Fibroblast of mammary gland (primary cell): ENCODE measurements at regions not wholly inside any gene's neighbourhood (a gene's known extent, or its start where the extent isn't known, plus 50 kb on each side); places are given as distances from the start of the nearest gene placed in this dataset.
"Not testable (repeated sequence)": the region's sequence is repeated elsewhere in the genome, so short reads cannot be mapped to it uniquely, and the experiment has no call there.

Source experiments
- DNase-seq: peaks from one replicate; pipeline ENCODE4 v3.0.0-alpha.2; 2010; ENCODE audit warnings: low read depth
- H3K4me3 ChIP-seq: 2 replicates; pipeline ENCODE4 v1.5.1; 2011; ENCODE audit warnings: low read depth, mild to moderate bottlenecking, low read length, moderate library complexity; ENCODE audit not compliant: control insufficient read depth
- TF ChIP-seq, protein P1 (sequence below): conservative IDR thresholded peaks from 2 replicates; pipeline ENCODE4 v1.5.1; 2011; ENCODE audit warnings: low read depth, low read length, inconsistent platforms; ENCODE audit not compliant: control insufficient read depth, insufficient read depth

DNA sequence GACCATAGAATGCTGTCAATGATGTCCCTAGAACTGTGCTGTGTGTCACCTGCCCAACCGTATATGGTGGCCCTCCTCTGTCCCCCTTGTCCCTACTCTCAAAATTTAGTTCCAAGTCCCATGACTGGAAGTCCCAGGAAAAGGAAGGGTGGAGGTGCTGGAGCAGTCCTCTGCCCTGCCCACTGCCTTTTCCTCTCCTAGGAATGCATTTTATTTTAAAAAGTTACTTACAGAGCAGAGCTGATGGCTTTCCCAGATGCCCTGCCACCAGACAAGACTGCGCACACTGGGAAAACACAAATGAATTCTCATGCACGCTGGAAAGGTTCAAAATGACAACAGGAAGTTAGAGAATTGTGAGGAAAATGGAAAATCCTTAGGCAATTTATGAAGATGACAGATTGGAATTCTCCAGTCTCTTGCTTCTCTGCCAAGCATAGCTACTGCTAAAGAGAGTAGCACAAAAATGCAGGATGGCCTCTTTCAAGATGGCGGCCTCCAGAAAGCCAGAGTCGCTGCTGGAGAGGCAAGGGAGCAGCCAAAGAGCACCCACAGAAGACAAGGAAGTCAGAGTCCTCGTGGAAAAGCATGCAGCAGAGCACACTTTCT, 117.1 kb upstream of the TSC22D1 start:
- DNase-seq: no peak
- no peak overlapping the region for H3K4me3 ChIP-seq
- TF ChIP-seq, protein P1, sequence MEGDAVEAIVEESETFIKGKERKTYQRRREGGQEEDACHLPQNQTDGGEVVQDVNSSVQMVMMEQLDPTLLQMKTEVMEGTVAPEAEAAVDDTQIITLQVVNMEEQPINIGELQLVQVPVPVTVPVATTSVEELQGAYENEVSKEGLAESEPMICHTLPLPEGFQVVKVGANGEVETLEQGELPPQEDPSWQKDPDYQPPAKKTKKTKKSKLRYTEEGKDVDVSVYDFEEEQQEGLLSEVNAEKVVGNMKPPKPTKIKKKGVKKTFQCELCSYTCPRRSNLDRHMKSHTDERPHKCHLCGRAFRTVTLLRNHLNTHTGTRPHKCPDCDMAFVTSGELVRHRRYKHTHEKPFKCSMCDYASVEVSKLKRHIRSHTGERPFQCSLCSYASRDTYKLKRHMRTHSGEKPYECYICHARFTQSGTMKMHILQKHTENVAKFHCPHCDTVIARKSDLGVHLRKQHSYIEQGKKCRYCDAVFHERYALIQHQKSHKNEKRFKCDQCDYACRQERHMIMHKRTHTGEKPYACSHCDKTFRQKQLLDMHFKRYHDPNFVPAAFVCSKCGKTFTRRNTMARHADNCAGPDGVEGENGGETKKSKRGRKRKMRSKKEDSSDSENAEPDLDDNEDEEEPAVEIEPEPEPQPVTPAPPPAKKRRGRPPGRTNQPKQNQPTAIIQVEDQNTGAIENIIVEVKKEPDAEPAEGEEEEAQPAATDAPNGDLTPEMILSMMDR: no peak

DNA sequence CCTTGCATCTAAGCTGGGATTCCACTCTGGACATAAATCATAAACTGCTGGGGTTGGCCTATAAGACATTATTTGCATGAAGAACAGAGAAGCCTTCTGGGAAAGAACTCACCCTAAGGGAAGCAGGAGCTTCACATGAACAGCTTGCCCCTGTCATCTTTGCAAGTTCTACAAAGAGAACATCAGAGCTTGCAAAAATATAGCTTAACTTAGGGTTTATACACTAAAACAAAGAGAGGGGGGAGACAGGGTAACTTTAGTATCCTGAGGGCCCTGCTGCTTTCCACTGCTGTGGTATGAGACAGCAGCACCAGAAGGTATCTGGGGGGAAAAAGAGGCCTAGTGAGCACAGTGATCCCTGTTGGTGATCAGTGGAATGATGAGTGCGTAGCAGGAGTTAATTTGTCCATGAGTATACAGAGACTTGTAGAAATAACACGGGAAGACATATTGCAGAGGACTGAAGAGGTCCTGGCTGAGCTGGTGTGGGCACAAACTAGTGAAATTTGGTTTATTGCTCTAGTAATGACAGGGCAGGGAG, 116.1 kb upstream of the TSC22D1 start:
- TF ChIP-seq, protein P1: no peak
- no peak overlapping the region for H3K4me3 ChIP-seq
- DNase-seq: peak; percentile 29

DNA sequence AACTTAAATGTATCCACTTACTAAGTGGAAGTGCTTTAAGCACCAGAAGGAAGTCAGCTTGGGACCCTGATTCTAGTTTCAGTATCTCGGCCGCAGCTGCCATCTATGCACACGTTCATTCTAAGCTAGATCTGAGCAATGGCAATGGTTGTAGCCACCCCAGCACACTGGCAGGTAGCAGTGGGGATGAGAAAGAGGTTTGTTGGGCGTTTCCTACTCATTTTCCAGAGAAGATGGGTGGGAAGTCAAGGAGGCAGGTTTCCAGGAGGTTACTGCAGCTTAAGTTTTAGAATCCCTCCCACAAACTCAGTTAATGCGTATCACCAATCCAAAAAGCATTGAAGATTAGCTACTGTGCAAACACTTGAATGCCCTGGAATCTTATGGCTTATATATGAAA, 114.2 kb upstream of the TSC22D1 start:
- TF ChIP-seq, protein P1: no peak
- DNase-seq: no peak
- H3K4me3 ChIP-seq: no peak overlapping the region

DNA sequence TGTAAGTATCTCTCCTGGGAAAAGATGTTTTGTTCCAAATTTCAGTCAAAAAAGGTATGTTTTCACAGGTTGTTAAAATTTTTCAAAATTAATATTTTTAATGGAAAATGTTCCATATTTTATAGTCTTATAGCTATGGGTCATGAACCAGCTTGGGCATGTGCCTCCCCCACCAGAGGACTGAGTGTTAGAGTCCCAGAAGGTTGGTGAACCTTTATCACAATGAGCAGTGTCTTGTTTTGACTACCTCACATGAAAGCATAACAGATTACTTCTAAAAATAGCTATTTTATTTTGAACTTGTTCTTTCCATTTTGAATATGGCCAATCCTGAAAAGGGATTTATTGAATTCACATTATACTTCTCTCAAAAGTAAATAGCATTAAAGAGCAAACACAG, 112.5 kb upstream of the TSC22D1 start:
- H3K4me3 ChIP-seq: no peak overlapping the region
- TF ChIP-seq, protein P1: no peak
- DNase-seq: no peak

DNA sequence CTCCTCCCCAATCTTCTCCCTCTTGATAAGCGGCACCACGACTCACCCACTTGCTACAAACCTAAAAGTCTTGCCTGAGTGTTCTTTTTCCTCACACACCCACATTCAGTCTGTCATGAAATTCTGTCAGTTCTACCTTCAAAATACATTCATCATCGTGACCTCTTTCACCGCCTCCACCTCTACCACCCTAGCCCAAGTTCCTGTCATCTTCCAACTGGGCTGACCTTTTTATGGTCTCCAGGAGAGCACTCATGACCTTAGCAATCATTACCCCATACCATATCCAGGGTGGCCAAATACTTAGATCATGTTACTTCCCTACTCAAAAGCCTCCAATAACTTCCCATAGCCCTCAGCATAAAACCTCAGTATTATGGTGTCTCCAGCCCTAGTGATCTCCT, 110.4 kb upstream of the TSC22D1 start:
- TF ChIP-seq, protein P1: no peak
- DNase-seq: no peak
- no peak overlapping the region for H3K4me3 ChIP-seq

DNA sequence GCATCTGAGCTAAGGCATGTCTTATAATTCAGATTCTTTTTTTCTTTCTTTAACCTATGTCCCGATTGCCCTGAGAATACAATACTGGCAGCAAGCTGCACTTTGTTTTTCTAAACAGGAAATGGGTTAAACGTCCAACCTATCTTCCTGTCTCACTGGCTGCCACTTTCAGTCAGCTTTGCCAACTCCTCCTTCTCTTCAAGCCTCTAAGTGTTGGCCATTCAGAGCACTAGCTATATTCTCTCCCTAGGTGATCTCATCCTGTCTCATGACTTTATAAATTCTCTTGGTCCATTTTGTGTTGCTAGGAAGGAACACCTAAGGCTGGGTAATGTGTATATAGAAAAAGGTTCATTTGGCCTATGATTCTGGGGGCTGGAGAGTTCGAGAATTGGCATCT, 109.5 kb upstream of the TSC22D1 start:
- TF ChIP-seq, protein P1: no peak
- DNase-seq: peak; percentile 24
- H3K4me3 ChIP-seq: no peak overlapping the region

DNA sequence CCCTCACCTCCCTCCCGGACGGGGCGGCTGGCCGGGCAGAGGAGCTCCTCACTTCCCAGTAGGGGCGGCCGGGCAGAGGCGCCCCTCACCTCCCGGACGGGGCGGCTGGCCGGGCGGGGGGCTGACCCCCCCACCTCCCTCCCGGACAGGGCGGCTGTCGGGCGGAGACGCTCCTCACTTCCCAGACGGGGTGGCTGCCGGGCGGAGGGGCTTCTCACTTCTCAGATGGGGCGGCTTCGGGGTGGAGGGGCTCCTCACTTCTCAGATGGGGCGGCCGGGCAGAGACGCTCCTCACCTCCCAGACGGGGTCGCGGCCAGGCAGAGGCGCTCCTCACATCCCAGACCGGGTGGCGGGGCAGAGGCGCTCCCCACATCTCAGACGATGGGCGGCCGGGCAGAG, 106.3 kb upstream of the TSC22D1 start:
- H3K4me3 ChIP-seq, DNase-seq: not testable (repeated sequence)
